GM18861 (cell line): ENCODE measurements at regions not wholly inside any gene's neighbourhood (a gene's known extent, or its start where the extent isn't known, plus 50 kb on each side); places are given as distances from the start of the nearest gene placed in this dataset.

ENCODE experiments used
- ATAC-seq: cut with Tn5 transposase; IDR thresholded peaks from one replicate; pipeline ENCODE4 v1.9.1; 2021; ENCODE audit not compliant: unreplicated experiment

GRCh38 chr2:150729495-150729955, 242.1 kb upstream of the RND3 start:
- peak; percentile 81 for ATAC-seq

GRCh38 chr2:150718280-150718679, 230.8 kb upstream of the RND3 start:
- ATAC-seq = no peak

- ATAC-seq = no peak
These were observed 228.7 kb upstream of the RND3 start for GRCh38 chr2:150716186-150716585.

- ATAC-seq = no peak
These were observed 228.0 kb upstream of the RND3 start for GRCh38 chr2:150715501-150715900.

- no peak for ATAC-seq
These were observed 223.4 kb upstream of the RND3 start for GRCh38 chr2:150710916-150711315.

- ATAC-seq = no peak
These were observed 222.6 kb upstream of the RND3 start for GRCh38 chr2:150710041-150710440.

GRCh38 chr2:150706561-150706960, 219.1 kb upstream of the RND3 start:
- ATAC-seq = no peak

- no peak for ATAC-seq
These were observed 218.3 kb upstream of the RND3 start for GRCh38 chr2:150705767-150706166.

GRCh38 chr2:150705357-150705756, 217.9 kb upstream of the RND3 start:
- ATAC-seq = no peak

- ATAC-seq = no peak
These were observed 215.3 kb upstream of the RND3 start for GRCh38 chr2:150702791-150703190.

GRCh38 chr2:150700666-150701580, 213.5 kb upstream of the RND3 start:
- no peak for ATAC-seq

- no peak for ATAC-seq
These were observed 211.8 kb upstream of the RND3 start for GRCh38 chr2:150699218-150699617.

GRCh38 chr2:150698016-150698661, 210.7 kb upstream of the RND3 start:
- ATAC-seq = no peak

GRCh38 chr2:150697596-150697995, 210.1 kb upstream of the RND3 start:
- ATAC-seq = no peak

- ATAC-seq = no peak
These were observed 208.1 kb upstream of the RND3 start for GRCh38 chr2:150695451-150696135.

GRCh38 chr2:150693556-150693955, 206.1 kb upstream of the RND3 start:
- ATAC-seq = no peak

GRCh38 chr2:150690870-150691269, 203.4 kb upstream of the RND3 start:
- ATAC-seq = no peak

- no peak for ATAC-seq
These were observed 202.8 kb upstream of the RND3 start for GRCh38 chr2:150690261-150690660.

GRCh38 chr2:150689590-150689989, 202.1 kb upstream of the RND3 start:
- no peak for ATAC-seq

- ATAC-seq = no peak
These were observed 200.5 kb upstream of the RND3 start for GRCh38 chr2:150688016-150688415.

GRCh38 chr2:150686391-150686790, 198.9 kb upstream of the RND3 start:
- no peak for ATAC-seq
